SK-N-SH treated with all-trans-retinoic acid at 6 μM for 48 hours (cell line): ENCODE measurements at regions not wholly inside any gene's neighbourhood (a gene's known extent, or its start where the extent isn't known, plus 50 kb on each side); places are given as distances from the start of the nearest gene placed in this dataset.

Experiments
- ARNTL ChIP-seq: fragments of 450-650 bp; formaldehyde crosslinking; IDR thresholded peaks from 2 replicates; pipeline ENCODE4 v1.5.0; 2020; ENCODE audit warnings: low read depth, mild to moderate bottlenecking, moderate library complexity, borderline replicate concordance
- CREB5 ChIP-seq: fragments of 250-450 bp; sonication (Bioruptor Pico); IDR thresholded peaks from 2 replicates; pipeline ENCODE4 v1.5.1; 2020; ENCODE audit warnings: low read depth, mild to moderate bottlenecking, moderate library complexity
- CSDC2 ChIP-seq: fragments of 250-450 bp; sonication (Bioruptor Pico); IDR thresholded peaks from 2 replicates; pipeline ENCODE4 v1.5.0; 2020; ENCODE audit warnings: mild to moderate bottlenecking, moderate library complexity
- GLIS3 ChIP-seq: fragments of 250-450 bp; sonication (Bioruptor Pico); IDR thresholded peaks from 2 replicates; pipeline ENCODE4 v1.5.0; 2020; ENCODE audit warnings: mild to moderate bottlenecking, moderate library complexity
- ISL1 ChIP-seq: fragments of 250-450 bp; sonication (Bioruptor Pico); IDR thresholded peaks from 2 replicates; pipeline ENCODE4 v2.1.2; 2022; ENCODE audit warnings: mild to moderate bottlenecking, moderate library complexity
- PATZ1 ChIP-seq: fragments of 250-450 bp; sonication (Bioruptor Pico); IDR thresholded peaks from 2 replicates; pipeline ENCODE4 v1.8.0; 2020; ENCODE audit warnings: mild to moderate bottlenecking, moderate library complexity, borderline replicate concordance
- PPARA ChIP-seq: fragments of 250-450 bp; sonication (Bioruptor Pico); IDR thresholded peaks from 2 replicates; pipeline ENCODE4 v1.5.0; 2020; ENCODE audit warnings: mild to moderate bottlenecking, borderline replicate concordance
- RARB ChIP-seq: fragments of 250-450 bp; sonication (Bioruptor Pico); IDR thresholded peaks from 2 replicates; pipeline ENCODE4 v1.8.0; 2021; ENCODE audit warnings: mild to moderate bottlenecking, moderate library complexity
- SNAI2 ChIP-seq: fragments of 250-450 bp; sonication (Bioruptor Pico); IDR thresholded peaks from 2 replicates; pipeline ENCODE4 v1.5.0; 2020; ENCODE audit warnings: mild to moderate bottlenecking, moderate library complexity
- TOX ChIP-seq: fragments of 250-450 bp; sonication (Bioruptor Pico); IDR thresholded peaks from 2 replicates; pipeline ENCODE4 v1.8.0; 2021; ENCODE audit warnings: mild to moderate bottlenecking, moderate library complexity, borderline replicate concordance
- TSHZ2 ChIP-seq: fragments of 250-450 bp; sonication (Bioruptor Pico); IDR thresholded peaks from 2 replicates; pipeline ENCODE4 v1.5.0; 2020; ENCODE audit warnings: mild to moderate bottlenecking, moderate library complexity
- ZC3H10 ChIP-seq: fragments of 250-450 bp; sonication (Bioruptor Pico); IDR thresholded peaks from 2 replicates; pipeline ENCODE4 v1.5.1; 2021; ENCODE audit warnings: mild to moderate bottlenecking, moderate library complexity
- ZFP3 ChIP-seq: fragments of 250-450 bp; sonication (Bioruptor Pico); IDR thresholded peaks from 2 replicates; pipeline ENCODE4 v1.5.0; 2020; ENCODE audit warnings: mild to moderate bottlenecking, moderate library complexity
- ZFP30 ChIP-seq: fragments of 450-650 bp; formaldehyde crosslinking; IDR thresholded peaks from 2 replicates; pipeline ENCODE4 v1.5.0; 2022; ENCODE audit warnings: mild to moderate bottlenecking, moderate library complexity

GRCh38 chr4:141575884-141576283, 60.5 kb upstream of the IL15 start:
- TF ChIP-seq ARNTL (CRISPR knock-in tag) (no peak), GLIS3 (CRISPR knock-in tag) (no peak), TOX (CRISPR knock-in tag) (no peak), RARB (CRISPR knock-in tag) (no peak), ZC3H10 (CRISPR knock-in tag) (no peak), ISL1 (CRISPR knock-in tag) (no peak), CSDC2 (CRISPR knock-in tag) (no peak), CREB5 (CRISPR knock-in tag) (no peak), PATZ1 (no peak), TSHZ2 (CRISPR knock-in tag) (no peak), ZFP3 (CRISPR knock-in tag) (no peak), SNAI2 (CRISPR knock-in tag) (no peak), ZFP30 (CRISPR knock-in tag) (no peak), PPARA (CRISPR knock-in tag) (no peak)
